HepG2 (cell line): ENCODE measurements at regions not wholly inside any gene's neighbourhood (a gene's known extent, or its start where the extent isn't known, plus 50 kb on each side); places are given as distances from the start of the nearest gene placed in this dataset.

Source experiments
- ATAC-seq: fragments of 200-7000 bp; cut with Tn5 transposase; 3 replicates; pipeline ENCODE4 v1.9.1; 2020; ENCODE audit warnings: mild to moderate bottlenecking, moderate library complexity
- BruUV-seq: library from RNA; stranded (reverse); fragments of 400-500 nt; replicated peaks from 2 replicates; lab custom pipeline; 2021; lab: Mats Ljungman, UMichigan
- CTCF ChIA-PET: fragments of 300-600 bp; formaldehyde crosslinking; extraction: SDS; loops from one replicate; lab custom pipeline; 2021; ENCODE audit warnings: low total read pairs, inconsistent platforms, low intra/inter-chr PET ratio; lab: Yijun Ruan, JAX
- POLR2A ChIA-PET: fragments of 350-600 bp; sonication (Branson Sonifier 250); formaldehyde crosslinking; loops from one replicate; lab custom pipeline; 2020; ENCODE audit warnings: antibody characterized with exemption, inconsistent platforms; lab: Yijun Ruan, JAX
- DNase-seq: peaks from one replicate; pipeline ENCODE4 v3.0.0-alpha.2; 2015; ENCODE audit warnings: low spot score
- FAIRE-seq: peaks from 3 replicates; lab custom pipeline; 2011; peaks lifted over from hg19 to GRCh38; lab: Jason Lieb, UNC
- H2AFZ ChIP-seq: one replicate; pipeline ENCODE4 v1.6.1; 2011; ENCODE audit warnings: low read length, inconsistent platforms
- H3K27ac ChIP-seq: fragments of 300-600 bp; 3 replicates; pipeline ENCODE4 v1.8.0; 2011; ENCODE audit warnings: mixed run types, mild to moderate bottlenecking, mixed read lengths, low read length, inconsistent platforms; ENCODE audit not compliant: insufficient read depth; ENCODE audit errors: extremely low read length
- H3K27me3 ChIP-seq, 2 experiments: fragments of 200-600 bp in 1 of 2; 2 replicates in 1 of 2; 3 replicates in 1 of 2; pipeline versions ENCODE4 v1.6.0 to v1.8.0; 2011; ENCODE audit warnings: low read length in 2 of 2, mild to moderate bottlenecking in 2 of 2, moderate library complexity in 2 of 2, inconsistent platforms in 1 of 2; ENCODE audit not compliant: insufficient read depth in 2 of 2, control insufficient read depth in 1 of 2
- H3K36me3 ChIP-seq, 2 experiments: fragments of 200-600 bp in 1 of 2; replicated peaks in 1 of 2; 2 replicates in 1 of 2; 3 replicates in 1 of 2; pipeline versions ENCODE4 v1.5.1 to v1.8.0; 2011; ENCODE audit warnings: low read length in 2 of 2, inconsistent platforms in 1 of 2; ENCODE audit not compliant: insufficient read depth in 2 of 2, control insufficient read depth in 1 of 2
- H3K4me1 ChIP-seq: 2 replicates; pipeline ENCODE4 v1.5.1; 2012; ENCODE audit warnings: low read length, inconsistent platforms; ENCODE audit not compliant: insufficient read depth
- H3K4me2 ChIP-seq: 2 replicates; pipeline ENCODE4 v1.6.0; 2011; ENCODE audit warnings: low read depth, low read length, inconsistent platforms
- H3K4me3 ChIP-seq, 3 experiments: fragments of 200-600 bp in 1 of 3; sonication (generic), shearing (Covaris generic) in 1 of 3; replicated peaks in 1 of 3; 2 replicates each; pipeline ENCODE4 v1.5.1; 2011 to 2016; ENCODE audit warnings: low read length in 3 of 3, inconsistent platforms in 2 of 3, low read depth in 2 of 3, mild to moderate bottlenecking in 2 of 3, control low read depth in 1 of 3, mixed read lengths in 1 of 3; ENCODE audit not compliant: insufficient read depth in 1 of 3
- H3K79me2 ChIP-seq: one replicate; pipeline ENCODE4 v1.6.1; 2011; ENCODE audit warnings: low read length, inconsistent platforms; ENCODE audit not compliant: insufficient read depth
- H3K9ac ChIP-seq: 2 replicates; pipeline ENCODE4 v1.6.0; 2011; ENCODE audit warnings: mild to moderate bottlenecking, low read depth, low read length, inconsistent platforms; ENCODE audit not compliant: insufficient read depth
- H3K9me3 ChIP-seq: 2 replicates; pipeline ENCODE4 v1.5.1; 2012; ENCODE audit warnings: mild to moderate bottlenecking, low read length
- H4K20me1 ChIP-seq: 2 replicates; pipeline ENCODE4 v1.6.0; 2011; ENCODE audit warnings: inconsistent platforms, mild to moderate bottlenecking, low read length, moderate library complexity; ENCODE audit not compliant: insufficient read depth
- ATF7 ChIP-seq, 2 experiments: fragments of 450-650 bp in 1 of 2; sonication (generic) in 1 of 2; formaldehyde crosslinking in 1 of 2; IDR thresholded peaks; 2 replicates each; pipeline versions ENCODE4 v1.4.0 to v1.6.1; 2016 to 2020; ENCODE audit warnings: antibody characterized with exemption in 1 of 2, mild to moderate bottlenecking in 1 of 2, missing genetic modification reagents in 1 of 2
- CBX5 ChIP-seq: sonication (generic); formaldehyde crosslinking; IDR thresholded peaks from 2 replicates; pipeline ENCODE4 v1.4.0; 2020; ENCODE audit warnings: missing genetic modification reagents, borderline replicate concordance
- GABPB1 ChIP-seq: IDR thresholded peaks from 2 replicates; pipeline ENCODE4 v1.6.1; 2016; ENCODE audit warnings: mild to moderate bottlenecking, missing genetic modification reagents, moderate library complexity, missing compliant biosample characterization
- WIZ ChIP-seq: sonication (generic); formaldehyde crosslinking; IDR thresholded peaks from 2 replicates; pipeline ENCODE4 v1.5.1; 2020; ENCODE audit warnings: mild to moderate bottlenecking, missing genetic modification reagents
- ZBTB8A ChIP-seq: sonication (generic); formaldehyde crosslinking; IDR thresholded peaks from 2 replicates; pipeline ENCODE4 v1.4.0; 2020; ENCODE audit warnings: mild to moderate bottlenecking, low read depth, missing genetic modification reagents, borderline replicate concordance
- WGBS: methylation state at CpG from one replicate; pipeline ENCODE4 v1.1.6; 2017; ENCODE audit warnings: low lambda C conversion rate; 5-methylcytosine and 5-hydroxymethylcytosine counted together
- in situ Hi-C: cut with HindIII; loops from 2 replicates; pipeline ENCODE4 v1.10.0; 2017; ENCODE audit warnings: low pct_unique_long_range_greater_than_20kb; ENCODE audit not compliant: extremely low pct_ligation_motif_present
- intact Hi-C: fragments of 100-400 bp; cut with micrococcal nuclease; formaldehyde crosslinking; loops from one replicate; pipeline ENCODE4 v1.10.0; 2022; ENCODE audit not compliant: unreplicated experiment

DNA sequence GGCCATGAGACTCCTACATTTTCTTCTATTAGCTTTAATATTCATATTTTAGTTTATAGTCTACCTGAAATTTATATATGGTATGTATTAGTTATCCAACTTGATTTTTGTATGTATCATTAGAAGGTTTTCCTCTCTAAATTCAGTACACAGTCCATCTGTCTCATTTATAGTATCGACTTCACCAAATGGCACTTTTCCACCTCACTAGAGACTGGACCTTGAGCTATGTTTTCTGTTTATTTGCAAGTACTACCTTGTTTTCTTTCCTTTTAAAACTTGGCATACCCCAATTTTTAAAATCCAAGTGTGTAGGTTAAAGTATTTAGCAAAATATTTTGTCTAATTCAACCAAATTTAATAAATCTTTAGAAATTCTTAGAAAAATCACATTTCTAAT lies 1137.5 kb downstream of the NSUN3 start:
- Histone ChIP-seq H3K36me3 (no peaks in the 10 kb centered on the region), H3K79me2 (no peaks in the 10 kb centered on the region), H3K4me2 (no peak overlapping the region), H3K9me3 (no peaks in the 10 kb centered on the region), H3K9ac (no peak overlapping the region), H3K4me1 (no peaks in the 10 kb centered on the region), H3K27me3 (no peaks in the 10 kb centered on the region), H4K20me1 (no peaks in the 10 kb centered on the region), H3K4me3 (no peak overlapping the region), H2AFZ (no peak overlapping the region), H3K27ac (no peak overlapping the region)
- in situ Hi-C loops (no loop called here), intact Hi-C loops (no loop called here)
- POLR2A ChIA-PET = no interaction called here
- FAIRE-seq (no peak), DNase-seq (no peak), ATAC-seq (no peak)
- no peak for TF ChIP-seq GABPB1 (CRISPR knock-in tag)
- TF ChIP-seq WIZ (CRISPR knock-in tag) = no peak
- no peak for TF ChIP-seq ZBTB8A (CRISPR knock-in tag)
- BruUV-seq = no TSS peak
- CTCF ChIA-PET = no interaction called here
- WGBS = 0% methylated on average over 1 of the region's 1 CpG

DNA sequence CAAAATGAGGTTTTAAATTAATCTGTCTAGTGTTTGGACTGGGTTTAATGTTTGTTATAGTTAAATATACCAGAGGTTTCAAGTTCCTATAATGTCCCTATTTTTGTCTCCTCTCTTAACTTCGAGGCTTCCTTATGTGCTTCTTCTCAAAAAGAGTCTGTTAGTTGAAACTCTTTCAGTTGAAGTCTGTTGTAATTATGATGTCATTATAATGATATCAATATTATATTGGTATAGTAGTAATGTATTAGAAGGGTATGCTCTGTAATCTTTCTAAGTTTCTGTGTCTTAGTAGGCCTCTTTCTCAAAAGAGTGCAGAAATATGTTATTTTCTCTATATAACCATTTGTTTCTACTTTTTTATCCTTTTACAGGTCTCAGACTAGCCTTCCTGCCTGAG lies 1148.0 kb downstream of the NSUN3 start:
- TF ChIP-seq CBX5 (no peak), ATF7 (IDR thresholded peaks at IDR 0.05) (peak; percentile 82), ATF7 (CRISPR knock-in tag; IDR thresholded peaks at IDR 0.05) (no peak)
- Histone ChIP-seq H3K9me3 (no peaks in the 10 kb centered on the region), H3K79me2 (no peaks in the 10 kb centered on the region), H3K4me1 (no peaks in the 10 kb centered on the region), H3K4me3 (no peak overlapping the region), H3K27me3 (no peaks in the 10 kb centered on the region), H2AFZ (no peak overlapping the region), H3K9ac (no peak overlapping the region), H3K4me2 (no peak overlapping the region), H4K20me1 (no peaks in the 10 kb centered on the region), H3K36me3 (no peaks in the 10 kb centered on the region), H3K27ac (no peak overlapping the region)
- DNase-seq = no peak
- in situ Hi-C loops = no loop called here
- POLR2A ChIA-PET = no interaction called here
- FAIRE-seq = no peak
- intact Hi-C loops = no loop called here
- CTCF ChIA-PET = no interaction called here
- WGBS = 3% methylated on average over 1 of the region's 1 CpG
- ATAC-seq = no peak
- no TSS peak for BruUV-seq
